Activated T-cell treated with anti-CD3 and anti-CD28 coated beads for 24 hours (primary cell): ENCODE measurements at regions not wholly inside any gene's neighbourhood (a gene's known extent, or its start where the extent isn't known, plus 50 kb on each side); places are given as distances from the start of the nearest gene placed in this dataset.
"Not testable (repeated sequence)": the region's sequence is repeated elsewhere in the genome, so short reads cannot be mapped to it uniquely, and the experiment has no call there.

Experiments
- DNase-seq: peaks from one replicate; pipeline ENCODE4 v3.0.0-alpha.2; 2020; ENCODE audit warnings: low read depth

- DNase-seq, result no peak
These were observed 196.5 kb downstream of the ZNF608 start for GRCh38 chr5:124549891-124550436.

GRCh38 chr5:124546643-124547042, 199.8 kb downstream of the ZNF608 start:
- no peak for DNase-seq

- DNase-seq, result no peak
These were observed 201.9 kb downstream of the ZNF608 start for GRCh38 chr5:124544366-124545055.

GRCh38 chr5:124538931-124539330, 207.5 kb downstream of the ZNF608 start:
- DNase-seq, result no peak

GRCh38 chr5:124538191-124538590, 208.2 kb downstream of the ZNF608 start:
- no peak for DNase-seq

- no peak for DNase-seq
These were observed 208.9 kb downstream of the ZNF608 start for GRCh38 chr5:124537522-124537921.

GRCh38 chr5:124537107-124537506, 209.3 kb downstream of the ZNF608 start:
- no peak for DNase-seq

GRCh38 chr5:124536333-124536732, 210.1 kb downstream of the ZNF608 start:
- DNase-seq, result no peak

GRCh38 chr5:124530916-124531315, 215.5 kb downstream of the ZNF608 start:
- DNase-seq, result no peak

- no peak for DNase-seq
These were observed 217.6 kb downstream of the ZNF608 start for GRCh38 chr5:124528838-124529237.

- no peak for DNase-seq
These were observed 219.0 kb downstream of the ZNF608 start for GRCh38 chr5:124527220-124527991.

GRCh38 chr5:124526079-124526478, 220.4 kb downstream of the ZNF608 start:
- not testable (repeated sequence) for DNase-seq

GRCh38 chr5:124524552-124525232, 221.7 kb downstream of the ZNF608 start:
- DNase-seq, result no peak

- DNase-seq, result no peak
These were observed 222.5 kb downstream of the ZNF608 start for GRCh38 chr5:124523897-124524296.

GRCh38 chr5:124522992-124523391, 223.4 kb downstream of the ZNF608 start:
- DNase-seq, result no peak

- DNase-seq, result no peak
These were observed 224.8 kb downstream of the ZNF608 start for GRCh38 chr5:124521461-124522230.

GRCh38 chr5:124519396-124519795, 227.0 kb downstream of the ZNF608 start:
- DNase-seq, result no peak

- DNase-seq, result no peak
These were observed 229.9 kb downstream of the ZNF608 start for GRCh38 chr5:124516567-124516966.

GRCh38 chr5:124515497-124516245, 230.8 kb downstream of the ZNF608 start:
- no peak for DNase-seq

GRCh38 chr5:124514956-124515355, 231.5 kb downstream of the ZNF608 start:
- no peak for DNase-seq

GRCh38 chr5:124512952-124513632, 233.3 kb downstream of the ZNF608 start:
- DNase-seq, result no peak
